ENCODE measurements at regions not wholly inside any gene's neighbourhood (a gene's known extent, or its start where the extent isn't known, plus 50 kb on each side); places are given as distances from the start of the nearest gene placed in this dataset.

GRCh38 chr12:87728931-87729593, 300.1 kb downstream of the C12orf50 start:
- Histone ChIP-seq H3K79me2 (ENCODE audit: control insufficient read depth, insufficient read depth, low read length) (no peaks in the 10 kb centered on the region), H3K9me1 (ENCODE audit: control insufficient read depth, extremely low read depth, insufficient read depth, low read length) (no peaks in the 10 kb centered on the region), H3K27me3 (ENCODE audit: control insufficient read depth, extremely low read depth, insufficient read depth, low read length) (no peaks in the 10 kb centered on the region), H3K36me3 (ENCODE audit: control insufficient read depth in 2 of 2, extremely low read depth in 1 of 2, insufficient read depth in 2 of 2, low read length in 2 of 2) (no peaks in the 10 kb centered on the region), H3K4me2 (ENCODE audit: control insufficient read depth, extremely low read depth, insufficient read depth, low read depth, low read length) (no peak overlapping the region), H3K4me1 (ENCODE audit: control insufficient read depth, extremely low read depth, insufficient read depth, low read length) (no peaks in the 10 kb centered on the region), H2AFZ (ENCODE audit: control insufficient read depth, low read length) (no peak overlapping the region), H3K27ac (ENCODE audit: control insufficient read depth, insufficient read depth, low read length) (no peak overlapping the region), H4K20me1 (ENCODE audit: control insufficient read depth, extremely low read depth, insufficient read depth, low read length) (no peaks in the 10 kb centered on the region), H3K9ac (ENCODE audit: control insufficient read depth, extremely low read depth, insufficient read depth, low read length) (no peak overlapping the region), H3K9me3 (ENCODE audit: control insufficient read depth, low read depth, low read length) (no peaks in the 10 kb centered on the region), H3K4me3 (ENCODE audit: control insufficient read depth in 2 of 3, extremely low read depth in 1 of 3, insufficient read depth in 2 of 3, low read depth in 1 of 3, low read length in 3 of 3) (no peak overlapping the region)
- dilution Hi-C loops (cut with MboI; ENCODE audit: extremely low pct_ligation_motif_present, low sequenced_read_pairs), result no loop called here
- FAIRE-seq, result no peak
- DNase-seq (ENCODE audit: low read depth, low spot score), result no peak
- TF ChIP-seq CTCF (optimal IDR thresholded peaks at IDR 0.05 in 1 of 3, IDR thresholded peaks at IDR 0.05 in 1 of 3, conservative IDR thresholded peaks at IDR 0.05 in 1 of 3; ENCODE audit: extremely low read depth in 1 of 3, insufficient read depth in 2 of 3, low read length in 3 of 3), result no peak
- no peak for TF ChIP-seq EZH2 (IDR thresholded peaks at IDR 0.05; ENCODE audit: low read length)

DNA sequence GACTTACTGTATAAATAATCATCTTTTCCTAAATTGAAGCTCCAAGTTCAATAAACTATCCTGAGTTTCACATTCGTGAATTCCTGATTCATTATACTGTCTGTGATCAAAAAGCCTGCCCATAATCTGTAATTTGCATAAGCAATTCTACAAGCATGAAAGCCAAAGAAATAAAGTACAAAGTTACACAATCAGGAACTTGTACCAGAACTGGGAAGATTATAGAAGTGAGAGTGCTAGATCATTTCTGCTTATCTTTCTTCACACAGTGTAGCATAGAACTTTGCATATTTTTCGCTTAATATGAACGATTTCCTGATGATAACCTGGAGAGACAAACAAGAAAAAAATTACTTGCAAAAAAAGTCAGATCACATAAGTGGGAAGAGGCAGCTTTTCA, 308.2 kb downstream of the C12orf50 start:
- Histone ChIP-seq H4K20me1 (ENCODE audit: control insufficient read depth, extremely low read depth, insufficient read depth, low read length) (no peaks in the 10 kb centered on the region), H3K9me1 (ENCODE audit: control insufficient read depth, extremely low read depth, insufficient read depth, low read length) (no peaks in the 10 kb centered on the region), H3K9ac (ENCODE audit: control insufficient read depth, extremely low read depth, insufficient read depth, low read length) (no peak overlapping the region), H3K4me1 (ENCODE audit: control insufficient read depth, extremely low read depth, insufficient read depth, low read length) (no peaks in the 10 kb centered on the region), H2AFZ (ENCODE audit: control insufficient read depth, low read length) (no peak overlapping the region), H3K4me2 (ENCODE audit: control insufficient read depth, extremely low read depth, insufficient read depth, low read depth, low read length) (no peak overlapping the region), H3K9me3 (ENCODE audit: control insufficient read depth, low read depth, low read length) (no peaks in the 10 kb centered on the region), H3K27ac (ENCODE audit: control insufficient read depth, insufficient read depth, low read length) (no peak overlapping the region), H3K36me3 (ENCODE audit: control insufficient read depth in 2 of 2, extremely low read depth in 1 of 2, insufficient read depth in 2 of 2, low read length in 2 of 2) (no peaks in the 10 kb centered on the region), H3K79me2 (ENCODE audit: control insufficient read depth, insufficient read depth, low read length) (no peaks in the 10 kb centered on the region), H3K4me3 (ENCODE audit: control insufficient read depth in 2 of 3, extremely low read depth in 1 of 3, insufficient read depth in 2 of 3, low read depth in 1 of 3, low read length in 3 of 3) (no peak overlapping the region), H3K27me3 (ENCODE audit: control insufficient read depth, extremely low read depth, insufficient read depth, low read length) (no peaks in the 10 kb centered on the region)
- DNase-seq (ENCODE audit: low read depth, low spot score) (no peak), FAIRE-seq (no peak)
- dilution Hi-C loops (cut with MboI; ENCODE audit: extremely low pct_ligation_motif_present, low sequenced_read_pairs), result no loop called here
- TF ChIP-seq EZH2 (IDR thresholded peaks at IDR 0.05; ENCODE audit: low read length) (no peak), CTCF (optimal IDR thresholded peaks at IDR 0.05 in 1 of 3, IDR thresholded peaks at IDR 0.05 in 1 of 3, conservative IDR thresholded peaks at IDR 0.05 in 1 of 3; ENCODE audit: extremely low read depth in 1 of 3, insufficient read depth in 2 of 3, low read length in 3 of 3) (no peak)

Data from keratinocyte (primary cell).